ENCODE measurements at regions not wholly inside any gene's neighbourhood (a gene's known extent, or its start where the extent isn't known, plus 50 kb on each side); places are given as distances from the start of the nearest gene placed in this dataset.
"Not testable (repeated sequence)": the region's sequence is repeated elsewhere in the genome, so short reads cannot be mapped to it uniquely, and the experiment has no call there.

DNA sequence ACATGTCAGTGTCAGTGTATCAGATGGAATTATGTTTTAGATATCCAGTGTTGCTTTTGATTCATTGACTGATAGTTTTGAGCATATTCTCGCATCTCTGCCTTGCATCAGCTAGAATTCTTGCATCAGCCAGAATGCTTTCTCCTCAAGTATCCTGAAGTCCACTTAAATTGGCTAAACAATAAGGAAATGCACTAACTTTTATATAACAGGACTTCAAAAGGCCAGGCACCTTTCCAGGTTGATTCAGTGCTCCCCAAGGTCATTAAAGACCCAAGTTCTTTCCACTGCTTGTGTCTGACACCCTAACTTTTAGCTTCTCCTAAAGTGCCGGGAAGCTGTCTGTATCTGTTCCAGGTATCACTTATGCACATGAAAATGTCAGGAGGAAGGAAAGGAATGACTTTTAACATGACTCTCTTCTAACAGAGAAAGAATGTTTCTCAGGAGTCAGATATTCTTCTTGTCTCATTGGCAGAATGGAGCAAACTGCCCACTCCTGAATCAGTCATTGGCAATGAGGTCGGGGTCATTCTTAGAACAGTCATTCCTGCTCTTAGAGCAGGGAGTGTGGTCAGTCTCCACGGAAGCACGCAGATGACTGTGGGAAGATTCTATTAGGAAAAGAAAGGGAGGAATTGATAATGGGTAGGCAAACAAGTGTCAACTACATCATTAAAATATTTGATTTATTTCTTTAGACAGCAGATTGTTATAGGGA, 92.9 kb upstream of the TLL1 start:
- no peak for DNase-seq

DNA sequence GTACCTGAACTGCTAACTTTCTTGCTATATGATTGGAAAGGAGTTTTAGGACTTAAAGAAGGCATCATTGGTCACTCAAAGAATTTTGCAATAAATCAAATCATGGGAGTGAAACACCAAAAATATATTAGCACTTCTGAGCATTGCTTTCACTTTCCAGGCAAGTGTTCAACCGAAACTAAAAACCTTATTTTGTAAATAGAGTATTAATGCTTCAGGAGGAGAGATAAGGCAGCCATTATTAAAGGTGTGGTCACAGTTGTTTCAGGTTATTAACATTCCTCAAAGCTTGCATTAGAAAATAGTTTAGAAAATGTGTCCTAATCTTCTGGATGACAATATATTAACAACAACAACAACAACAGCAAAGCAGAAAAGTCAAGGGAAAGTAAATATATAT, 92.3 kb upstream of the TLL1 start:
- no peak for DNase-seq

DNA sequence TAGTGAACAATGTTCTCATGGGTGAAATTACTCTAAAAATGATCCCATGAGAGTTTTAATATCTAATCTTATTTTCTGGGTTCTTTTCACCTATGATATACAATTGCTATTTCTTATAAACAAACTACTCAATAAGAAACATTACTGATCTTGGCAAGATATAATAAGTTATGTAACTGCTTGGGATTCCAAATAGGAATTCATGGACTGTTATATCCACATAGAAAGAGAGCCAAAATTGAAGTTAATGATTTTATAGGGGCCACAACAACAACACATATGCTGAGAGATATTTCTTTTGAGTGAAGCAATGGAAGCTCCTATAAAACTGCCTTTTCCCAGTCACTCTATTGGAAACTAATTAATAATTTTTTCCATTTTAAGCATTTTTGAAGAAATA, 90.4 kb upstream of the TLL1 start:
- no peak for DNase-seq

DNA sequence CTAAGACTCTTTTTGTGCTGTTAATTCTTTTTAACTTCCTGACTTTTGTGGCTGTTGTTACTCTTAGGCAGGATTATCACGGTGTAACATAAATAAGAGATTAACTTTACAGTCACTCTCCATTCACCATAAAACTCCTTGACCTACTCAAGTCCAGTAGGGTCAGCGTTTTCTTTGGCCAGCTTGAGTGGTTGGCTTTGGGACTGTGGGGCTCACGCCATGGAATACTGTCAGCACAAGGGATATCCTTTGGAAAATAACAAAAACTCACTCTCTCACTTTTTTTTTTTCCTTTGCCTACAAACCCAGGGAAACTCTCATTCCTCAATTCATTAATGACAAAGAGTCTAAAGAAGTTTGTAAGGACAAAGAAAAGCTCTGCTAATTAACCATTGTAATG, 89.4 kb upstream of the TLL1 start:
- DNase-seq, result no peak

DNA sequence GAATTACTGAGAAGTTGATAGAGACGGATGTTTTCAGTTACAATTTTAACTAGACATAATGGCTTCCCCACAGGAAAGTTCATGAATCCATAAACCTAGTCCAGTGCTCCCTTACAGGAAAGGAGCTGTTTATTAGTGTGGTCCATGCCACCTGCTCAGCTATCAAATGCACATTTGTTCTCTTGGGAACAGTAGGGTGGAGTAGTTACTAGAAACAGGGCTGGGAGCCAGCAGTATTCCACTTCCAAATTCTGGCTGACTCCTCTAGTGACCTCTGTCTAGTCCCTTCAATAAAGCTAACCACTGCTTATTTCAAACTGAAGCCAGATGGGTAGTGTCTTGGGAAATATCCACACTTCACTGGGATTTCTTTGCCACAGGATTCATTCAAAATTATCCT, 88.4 kb upstream of the TLL1 start:
- no peak for DNase-seq

DNA sequence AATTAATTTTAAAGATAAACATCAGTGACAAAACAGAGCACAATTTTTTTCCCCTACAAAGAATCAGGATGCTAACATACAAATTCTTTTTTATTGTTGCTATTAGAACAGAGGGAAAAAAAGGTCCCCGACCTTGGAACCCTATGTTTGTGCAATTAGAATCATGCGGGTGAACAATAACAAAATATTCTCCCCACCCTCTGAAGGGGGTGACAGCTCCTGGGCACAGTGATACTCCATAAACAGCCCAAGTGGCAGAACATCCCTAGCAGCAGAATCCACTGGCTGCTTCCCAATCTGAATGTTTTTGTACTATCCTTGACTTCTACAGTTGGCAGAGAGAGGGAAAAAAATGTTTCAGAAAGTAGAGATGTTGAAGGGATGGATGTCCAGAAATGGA, 87.7 kb upstream of the TLL1 start:
- DNase-seq, result no peak

DNA sequence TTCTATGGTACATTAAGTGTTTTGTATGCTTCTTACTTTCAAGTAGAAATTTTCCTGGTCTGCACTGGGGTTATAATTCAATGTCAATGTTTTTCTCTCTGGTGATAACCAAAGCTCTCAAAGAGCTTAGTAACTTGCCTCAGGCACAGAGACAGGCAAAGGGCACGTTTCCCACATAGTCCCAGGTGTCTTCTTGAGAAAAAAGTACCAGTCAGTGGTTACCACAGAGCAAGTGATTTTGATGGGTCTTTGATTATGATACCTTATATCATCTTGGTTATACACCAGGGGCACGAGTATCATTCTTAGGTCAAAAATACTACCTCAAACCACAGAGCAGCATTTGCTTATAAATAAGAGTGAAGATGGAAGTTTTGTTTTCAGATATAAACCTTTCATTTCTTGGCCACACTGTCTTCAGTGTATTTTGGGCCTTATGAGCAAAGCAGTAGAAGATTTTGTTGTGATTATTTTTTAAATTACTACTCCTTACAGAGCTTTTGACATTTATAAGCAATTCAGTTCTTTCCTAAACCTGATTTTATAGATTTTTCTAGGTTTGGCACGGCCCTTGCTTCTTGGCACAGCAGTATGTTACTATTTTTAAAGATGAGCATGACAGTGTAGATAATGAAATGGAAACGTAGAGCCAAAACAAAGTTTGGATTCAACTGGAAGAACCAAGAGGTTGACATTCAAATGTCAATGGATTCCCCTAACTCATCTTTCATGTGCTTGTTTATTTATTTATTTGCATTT, 85.3 kb upstream of the TLL1 start:
- no peak for DNase-seq

DNA sequence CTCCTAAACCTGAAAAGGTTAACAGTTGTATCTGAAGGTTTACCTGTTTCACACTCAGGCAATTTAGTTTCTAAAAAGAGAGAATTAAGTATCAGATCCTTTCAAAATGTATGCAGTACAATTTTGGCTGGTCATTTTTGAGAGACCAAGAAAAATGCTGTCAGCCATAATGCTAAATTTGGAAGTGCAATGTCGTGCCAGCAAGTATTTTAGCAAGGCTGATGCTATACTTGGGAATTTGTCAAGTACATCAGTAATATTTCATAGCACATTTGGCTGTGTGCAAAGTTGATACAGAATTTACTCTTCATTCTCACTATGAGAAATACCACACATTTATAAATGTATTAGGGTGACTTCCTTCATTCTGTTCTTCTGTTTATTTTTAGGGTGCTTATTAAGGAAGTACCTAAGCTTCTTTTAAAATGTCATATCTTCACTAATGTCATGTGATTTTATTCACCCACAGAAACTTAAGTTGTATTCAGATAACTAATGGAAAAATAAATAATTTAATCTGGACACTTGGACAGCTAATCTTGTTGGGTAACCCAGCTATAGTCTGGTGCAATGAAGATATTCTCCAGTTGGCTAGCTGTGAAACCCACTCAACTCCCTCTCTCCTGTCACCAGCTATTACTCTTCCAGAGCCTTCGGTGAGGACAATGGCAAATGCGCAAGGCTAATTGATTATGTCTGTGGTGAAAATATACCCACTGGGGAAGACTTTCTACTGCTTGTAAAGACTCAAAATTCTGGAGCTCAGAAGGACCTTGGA, 84.2 kb upstream of the TLL1 start:
- no peak for DNase-seq

DNA sequence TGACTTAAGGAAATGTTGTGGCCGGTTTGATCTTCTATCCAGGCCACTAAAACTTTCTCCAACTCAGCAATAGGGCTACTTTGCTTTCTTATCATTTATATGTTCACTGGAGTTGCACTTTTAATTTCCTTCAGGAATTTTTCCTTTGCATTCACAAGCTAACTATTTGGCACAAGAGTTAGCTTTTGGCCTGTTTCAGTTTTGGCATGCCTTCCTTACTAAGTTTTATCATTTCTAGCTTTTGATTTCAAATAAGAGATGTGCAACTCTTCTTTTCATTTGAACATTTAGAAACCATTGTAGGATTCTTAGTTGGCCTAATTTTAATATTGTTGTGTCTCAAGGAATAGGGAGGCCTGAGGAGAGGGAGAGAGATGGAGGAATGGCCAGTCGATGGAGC, 79.8 kb upstream of the TLL1 start:
- no peak for DNase-seq

DNA sequence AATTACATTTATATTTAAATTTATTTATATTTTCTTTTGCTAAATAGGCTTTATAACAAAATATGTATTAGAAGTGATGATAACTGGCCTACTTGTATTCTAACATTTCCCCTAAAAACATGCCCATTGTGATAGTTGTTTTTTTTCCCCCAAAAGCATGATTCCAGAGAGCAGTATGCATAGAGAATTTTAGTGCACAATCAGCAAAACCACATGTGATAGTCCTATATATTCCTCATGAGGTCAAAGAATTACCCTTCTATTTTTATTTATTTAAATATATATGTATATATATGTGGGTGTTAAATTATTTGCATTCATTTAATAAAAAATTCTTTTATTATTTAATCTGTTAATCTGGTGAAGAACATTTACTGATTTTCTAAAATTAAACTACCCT, 78.2 kb upstream of the TLL1 start:
- DNase-seq, result no peak

DNA sequence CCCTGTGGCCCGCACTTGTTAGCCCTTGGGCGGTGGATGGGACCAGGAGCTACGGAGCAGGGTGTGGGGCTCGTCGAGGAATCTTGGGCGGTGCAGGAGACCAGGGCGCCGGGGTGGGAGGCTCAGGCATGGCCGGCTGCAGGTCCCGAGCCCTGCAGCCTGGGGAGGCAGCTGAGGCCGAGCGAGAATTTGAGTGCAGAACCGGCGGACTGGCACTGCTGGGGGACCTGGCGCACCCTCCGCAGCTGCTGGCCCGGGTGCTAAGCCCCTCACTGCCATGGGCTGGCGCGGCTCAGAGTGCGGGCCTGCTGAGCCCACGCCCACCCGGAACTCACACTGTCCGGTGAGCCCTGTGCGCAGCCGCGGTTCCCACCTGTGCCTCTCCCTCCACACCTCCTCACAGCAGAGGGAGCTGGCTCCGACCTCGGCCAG, 73.6 kb upstream of the TLL1 start:
- no peak for DNase-seq

DNA sequence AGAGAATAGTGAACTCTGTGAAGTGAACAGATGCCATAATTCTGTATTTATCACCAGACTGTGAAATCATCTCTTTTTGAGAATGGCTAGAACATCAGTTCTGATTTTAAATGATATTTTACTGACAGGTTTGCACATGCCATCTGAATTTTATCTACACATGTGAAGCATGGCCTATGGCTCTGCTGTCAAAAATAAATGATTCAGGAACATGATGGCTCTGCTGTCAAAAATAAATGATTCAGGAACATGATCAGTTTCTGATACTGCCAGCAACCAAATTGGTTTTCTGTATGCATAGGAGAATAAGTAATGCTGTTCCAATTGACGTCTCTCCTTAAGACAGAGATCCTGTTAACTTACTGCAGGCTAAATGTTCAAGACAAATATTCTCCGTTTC, 70.6 kb upstream of the TLL1 start:
- no peak for DNase-seq

DNA sequence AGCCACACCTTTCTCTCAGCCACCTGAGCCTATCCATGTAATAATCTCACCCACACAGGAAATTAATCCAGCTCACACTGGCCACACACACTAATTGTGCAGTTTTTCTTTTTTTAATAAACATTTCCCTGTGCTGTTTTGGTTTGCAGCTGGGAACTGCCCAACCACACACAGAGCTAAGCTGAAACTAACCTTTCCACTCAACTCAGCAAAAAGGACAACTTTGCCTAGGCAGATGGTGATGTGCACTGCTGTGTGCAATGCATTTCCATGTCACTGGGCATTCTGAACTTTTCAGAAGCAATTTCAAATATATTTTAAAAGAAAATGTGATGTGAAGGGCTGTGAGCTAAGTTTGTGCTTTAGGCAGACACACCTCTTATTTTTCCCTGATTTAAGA, 70.0 kb upstream of the TLL1 start:
- no peak for DNase-seq

DNA sequence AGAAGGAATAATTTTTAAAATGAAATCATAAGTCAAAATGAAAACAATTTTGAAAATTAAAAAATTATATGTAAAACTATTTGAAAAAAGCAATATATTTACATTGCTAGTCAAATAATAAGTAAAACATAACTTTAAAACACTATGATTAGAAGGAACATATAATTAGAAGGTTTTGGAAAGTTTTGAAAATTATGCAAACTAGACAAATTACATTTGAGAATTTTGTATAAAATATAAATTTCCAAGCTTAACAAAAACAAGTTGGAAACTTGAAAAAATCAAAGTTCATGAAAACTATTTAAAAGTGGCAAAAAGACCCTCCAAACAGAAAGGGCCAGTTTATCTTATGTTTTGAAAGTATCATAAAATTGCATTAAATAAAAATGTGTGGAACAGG, 67.6 kb upstream of the TLL1 start:
- no peak for DNase-seq

DNA sequence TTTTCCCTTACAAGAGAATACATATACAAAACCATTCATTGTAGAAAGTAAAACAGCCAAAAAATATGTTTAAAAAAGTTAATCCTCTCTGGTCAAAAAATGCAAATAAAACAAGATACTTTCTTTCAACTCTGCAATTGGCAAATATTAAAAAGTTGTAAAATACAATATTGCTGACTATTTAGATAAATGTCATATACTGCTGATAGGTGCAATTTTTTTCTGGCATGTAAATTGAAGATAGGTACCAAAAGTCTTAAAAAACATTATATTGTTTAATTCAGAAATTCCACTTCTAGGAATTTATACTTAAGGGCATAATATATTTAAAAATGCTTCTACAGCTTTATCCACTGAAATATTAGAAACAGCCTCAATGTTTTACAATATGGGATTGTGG, 66.4 kb upstream of the TLL1 start:
- DNase-seq, result no peak

DNA sequence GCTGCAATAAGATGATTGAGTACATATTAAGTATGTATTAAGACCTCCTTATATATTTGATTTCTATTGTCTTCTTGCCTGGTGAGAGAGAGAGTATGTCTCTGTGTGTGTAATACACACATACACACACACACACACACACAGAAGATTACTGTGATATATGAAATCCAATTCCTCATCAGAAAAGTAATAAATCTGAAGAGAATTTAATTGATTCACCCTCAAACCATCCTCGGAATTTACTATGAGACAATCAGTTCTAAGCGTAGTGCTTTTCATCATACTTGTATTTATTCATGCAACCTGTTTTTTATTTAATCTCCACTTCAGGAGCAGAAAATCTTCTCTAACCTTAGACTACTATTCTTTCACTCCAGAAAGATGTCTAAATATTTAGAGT, 62.3 kb upstream of the TLL1 start:
- DNase-seq, result no peak

DNA sequence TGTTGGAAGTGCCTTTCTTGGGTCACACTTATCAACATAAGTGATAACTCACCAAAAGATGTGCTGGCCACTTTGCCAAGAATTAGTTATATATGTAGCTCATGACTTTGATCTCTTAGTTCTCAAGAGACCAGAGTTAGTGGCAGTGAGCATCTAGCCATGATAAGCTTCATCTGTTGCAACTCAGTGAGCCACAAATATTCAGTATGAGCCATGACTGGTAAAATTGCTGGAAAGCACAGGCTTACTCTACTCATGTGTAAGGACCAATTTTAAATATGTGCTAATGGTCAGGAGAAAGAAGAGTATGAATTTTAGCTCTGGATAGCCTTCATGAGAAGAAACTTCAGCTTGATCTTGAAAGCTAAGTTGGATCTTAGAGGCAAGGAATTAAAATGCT, 59.4 kb upstream of the TLL1 start:
- no peak for DNase-seq

DNA sequence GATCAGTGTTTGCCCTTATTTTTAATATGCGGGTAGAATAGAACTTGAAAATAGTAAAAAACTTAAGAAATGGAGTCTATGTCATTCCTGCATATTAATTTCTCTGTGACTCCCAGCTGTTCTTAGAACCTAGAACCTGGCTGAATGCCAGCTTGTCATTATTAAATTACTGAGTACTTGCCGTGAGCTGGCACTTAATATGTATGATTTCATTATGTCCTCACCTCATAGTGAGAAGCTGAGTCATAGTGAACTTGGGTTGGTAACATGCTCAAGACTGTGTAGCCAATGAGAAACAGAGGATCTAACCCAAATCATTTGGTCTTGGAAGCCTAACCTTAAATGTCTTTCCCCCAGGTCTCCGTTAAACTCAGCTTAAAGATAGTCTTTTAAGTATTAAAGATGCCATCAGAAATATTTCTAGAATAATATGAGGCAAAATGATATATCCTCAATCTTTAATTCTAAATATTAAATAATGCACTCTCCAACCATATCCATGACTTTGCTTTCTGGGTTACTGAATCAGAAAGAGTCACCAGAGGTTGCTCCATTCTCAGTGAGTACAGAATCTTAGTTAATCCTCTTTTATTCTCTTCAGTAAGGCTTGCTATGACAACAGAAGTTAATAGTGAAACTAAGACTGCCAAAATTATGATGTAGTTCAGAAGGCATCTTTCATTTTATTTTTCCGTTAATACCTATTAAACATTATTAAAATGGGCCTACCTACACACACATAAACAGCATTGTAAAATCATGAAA, 58.6 kb upstream of the TLL1 start:
- no peak for DNase-seq

DNA sequence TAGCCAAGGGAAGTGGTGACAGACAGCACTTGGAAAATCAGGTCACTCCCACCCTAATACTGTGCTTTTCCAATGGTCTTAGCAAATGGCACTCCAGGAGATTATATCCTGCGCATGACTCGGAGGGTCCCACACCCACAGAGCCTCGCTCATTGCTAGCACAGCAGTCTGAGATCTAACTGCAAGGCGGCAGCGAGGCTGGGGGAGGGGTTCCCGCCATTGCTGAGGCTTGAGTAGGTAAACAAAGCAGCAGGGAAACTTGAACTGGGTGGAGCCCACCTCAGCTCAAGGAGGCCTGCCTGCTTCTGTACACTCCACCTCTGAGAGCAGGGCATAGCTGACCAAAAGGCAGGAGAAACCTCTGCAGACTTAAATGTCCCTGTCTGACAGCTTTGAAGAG, 53.9 kb upstream of the TLL1 start:
- not testable (repeated sequence) for DNase-seq
